Natural killer cell (primary cell): ENCODE measurements at regions not wholly inside any gene's neighbourhood (a gene's known extent, or its start where the extent isn't known, plus 50 kb on each side); places are given as distances from the start of the nearest gene placed in this dataset.
"Not testable (repeated sequence)": the region's sequence is repeated elsewhere in the genome, so short reads cannot be mapped to it uniquely, and the experiment has no call there.

Experiments
- ATAC-seq, 3 donors: fragments of 150-1000 bp in 2 of 3; fragments of 200-7000 bp in 1 of 3; cut with Tn5 transposase; 1 replicate in 1 of 3; 2 replicates in 2 of 3; pipeline ENCODE4 v1.10.0; 2021; ENCODE audit warnings: mild to moderate bottlenecking in 2 of 3, moderate library complexity in 2 of 3
- DNase-seq, 2 donors: peaks; one replicate each; pipeline versions ENCODE4 v3.0.0 to v3.0.0-alpha.2; 2013 to 2021; ENCODE audit warnings: mixed read lengths in 1 of 2
- H3K27ac ChIP-seq: one replicate; pipeline ENCODE4 v1.5.1; 2013; ENCODE audit warnings: mild to moderate bottlenecking, low read length
- H3K27me3 ChIP-seq: one replicate; pipeline ENCODE4 v1.6.1; 2013; ENCODE audit warnings: low read length; ENCODE audit not compliant: control insufficient read depth, insufficient read depth
- H3K36me3 ChIP-seq: one replicate; pipeline ENCODE4 v1.6.1; 2013; ENCODE audit warnings: low read length; ENCODE audit not compliant: control insufficient read depth, insufficient read depth
- H3K4me1 ChIP-seq: one replicate; pipeline ENCODE4 v1.6.1; 2013; ENCODE audit warnings: low read length; ENCODE audit not compliant: control insufficient read depth, insufficient read depth
- H3K4me3 ChIP-seq: one replicate; pipeline ENCODE4 v1.5.1; 2013; ENCODE audit warnings: low read length
- H3K9me3 ChIP-seq: one replicate; pipeline ENCODE4 v1.6.1; 2013; ENCODE audit warnings: low read length; ENCODE audit not compliant: control insufficient read depth, insufficient read depth
- H3K27ac Mint-ChIP-seq, 2 donors: one replicate each; pipeline ENCODE4 v1.8.0; 2022; ENCODE audit warnings: mild to moderate bottlenecking in 2 of 2, mixed read lengths in 2 of 2, moderate library complexity in 1 of 2
- H3K27me3 Mint-ChIP-seq, 2 donors: one replicate each; pipeline ENCODE4 v1.8.0; 2022; ENCODE audit warnings: low read depth in 2 of 2, mixed read lengths in 2 of 2
- H3K36me3 Mint-ChIP-seq: one replicate; pipeline ENCODE4 v1.8.0; 2022; ENCODE audit warnings: mixed read lengths
- H3K4me1 Mint-ChIP-seq, 2 donors: one replicate each; pipeline ENCODE4 v1.8.0; 2022; ENCODE audit warnings: mixed read lengths in 2 of 2
- H3K4me3 Mint-ChIP-seq: one replicate; pipeline ENCODE4 v1.8.0; 2022; ENCODE audit warnings: mild to moderate bottlenecking, moderate library complexity, mixed read lengths
- H3K9me3 Mint-ChIP-seq, 2 donors: one replicate each; pipeline ENCODE4 v1.8.0; 2022; ENCODE audit warnings: mixed read lengths in 2 of 2
- WGBS: methylation state at CpG from one replicate; pipeline ENCODE4 v1.1.7; 2013; ENCODE audit warnings: missing lambda C conversion rate; ENCODE audit not compliant: insufficient coverage; 5-methylcytosine and 5-hydroxymethylcytosine counted together
- intact Hi-C: fragments of 100-400 bp; cut with micrococcal nuclease; formaldehyde crosslinking; loops from one replicate; pipeline ENCODE4 v1.14.2; 2022
- TF ChIP-seq, protein P1 (sequence below): fragments of 200-600 bp; IDR thresholded peaks from one replicate; pipeline ENCODE4 v1.8.0; 2022; ENCODE audit warnings: antibody characterized with exemption

DNA sequence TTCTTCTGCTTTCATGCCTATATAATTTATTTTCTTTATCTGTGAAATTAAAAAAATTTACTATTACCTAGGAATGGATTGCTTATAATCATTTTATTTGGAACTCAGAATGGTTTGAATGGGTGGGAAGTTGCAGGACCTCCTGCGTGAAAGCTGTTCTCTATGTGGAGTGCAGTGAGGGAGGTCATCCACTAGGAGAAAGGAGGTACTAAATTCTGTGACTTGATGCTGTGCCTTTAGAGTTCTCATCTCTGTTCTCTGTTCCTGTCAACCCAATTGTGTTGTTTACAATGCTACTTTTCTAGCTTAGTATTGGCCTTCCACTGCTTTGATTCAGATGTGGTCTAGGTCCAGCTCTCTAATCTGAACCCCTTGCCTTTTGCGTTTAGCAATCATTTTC is 65.0 kb upstream of the HIVEP1 start:
- no peaks in the 10 kb centered on the region for H3K36me3 ChIP-seq
- Mint-ChIP-seq H3K27ac (no peak overlapping the region), H3K36me3 (no peaks in the 10 kb centered on the region), H3K9me3 (no peaks in the 10 kb centered on the region), H3K4me1 (peaks cover 0 to 5% of the 10 kb centered on the region in 2 donors), H3K27me3 (peaks cover 5 to 7% of the 10 kb centered on the region in 2 donors), H3K4me3 (no peak overlapping the region)
- H3K4me1 ChIP-seq, result no peaks in the 10 kb centered on the region
- no peak overlapping the region for H3K27ac ChIP-seq
- DNase-seq (peak in 1 of 2 donors; percentile 35), ATAC-seq (peak in 2 of 3 donors; percentile 52 to 65)
- no peaks in the 10 kb centered on the region for H3K27me3 ChIP-seq
- WGBS, result 93% methylated on average over 2 of the region's 2 CpGs
- TF ChIP-seq, protein P1, sequence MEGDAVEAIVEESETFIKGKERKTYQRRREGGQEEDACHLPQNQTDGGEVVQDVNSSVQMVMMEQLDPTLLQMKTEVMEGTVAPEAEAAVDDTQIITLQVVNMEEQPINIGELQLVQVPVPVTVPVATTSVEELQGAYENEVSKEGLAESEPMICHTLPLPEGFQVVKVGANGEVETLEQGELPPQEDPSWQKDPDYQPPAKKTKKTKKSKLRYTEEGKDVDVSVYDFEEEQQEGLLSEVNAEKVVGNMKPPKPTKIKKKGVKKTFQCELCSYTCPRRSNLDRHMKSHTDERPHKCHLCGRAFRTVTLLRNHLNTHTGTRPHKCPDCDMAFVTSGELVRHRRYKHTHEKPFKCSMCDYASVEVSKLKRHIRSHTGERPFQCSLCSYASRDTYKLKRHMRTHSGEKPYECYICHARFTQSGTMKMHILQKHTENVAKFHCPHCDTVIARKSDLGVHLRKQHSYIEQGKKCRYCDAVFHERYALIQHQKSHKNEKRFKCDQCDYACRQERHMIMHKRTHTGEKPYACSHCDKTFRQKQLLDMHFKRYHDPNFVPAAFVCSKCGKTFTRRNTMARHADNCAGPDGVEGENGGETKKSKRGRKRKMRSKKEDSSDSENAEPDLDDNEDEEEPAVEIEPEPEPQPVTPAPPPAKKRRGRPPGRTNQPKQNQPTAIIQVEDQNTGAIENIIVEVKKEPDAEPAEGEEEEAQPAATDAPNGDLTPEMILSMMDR, result no peak
- no peak overlapping the region for H3K4me3 ChIP-seq
- no peaks in the 10 kb centered on the region for H3K9me3 ChIP-seq
- intact Hi-C loops, result no loop called here

DNA sequence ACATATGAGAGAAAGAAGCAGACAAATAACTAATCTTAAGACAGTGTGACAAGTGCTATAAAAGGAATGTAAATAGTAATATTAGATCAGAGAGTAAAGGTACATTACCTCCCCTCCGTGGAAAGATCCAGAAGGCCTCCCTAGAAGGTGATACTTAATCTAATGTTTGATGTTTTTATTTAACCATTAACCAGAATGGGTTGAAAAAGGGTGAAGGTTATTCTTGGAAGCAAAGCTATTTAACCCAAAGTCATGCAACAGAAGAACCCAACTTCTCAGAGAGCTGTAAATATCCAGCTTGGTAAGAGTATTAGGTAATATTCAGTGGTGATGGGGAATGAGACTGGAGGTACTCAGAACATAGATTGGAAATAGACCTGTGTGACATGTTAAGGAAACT is 68.0 kb upstream of the HIVEP1 start:
- 100% methylated on average over 1 of the region's 1 CpG for WGBS
- H3K9me3 Mint-ChIP-seq, result no peaks in the 10 kb centered on the region
- no peaks in the 10 kb centered on the region for H3K27me3 ChIP-seq
- no peak overlapping the region for H3K4me3 ChIP-seq
- no peaks in the 10 kb centered on the region for H3K36me3 ChIP-seq
- intact Hi-C loops, result no loop called here
- no peak for DNase-seq
- TF ChIP-seq, protein P1, result no peak
- no peak overlapping the region for H3K4me3 Mint-ChIP-seq
- H3K36me3 Mint-ChIP-seq, result no peaks in the 10 kb centered on the region
- H3K27me3 Mint-ChIP-seq, result peaks cover 6 to 10% of the 10 kb centered on the region in 2 donors
- no peak overlapping the region for H3K27ac Mint-ChIP-seq
- H3K4me1 Mint-ChIP-seq, result peaks cover 0 to 5% of the 10 kb centered on the region in 2 donors
- no peak for ATAC-seq
- no peak overlapping the region for H3K27ac ChIP-seq
- H3K4me1 ChIP-seq, result no peaks in the 10 kb centered on the region
- H3K9me3 ChIP-seq, result no peaks in the 10 kb centered on the region

DNA sequence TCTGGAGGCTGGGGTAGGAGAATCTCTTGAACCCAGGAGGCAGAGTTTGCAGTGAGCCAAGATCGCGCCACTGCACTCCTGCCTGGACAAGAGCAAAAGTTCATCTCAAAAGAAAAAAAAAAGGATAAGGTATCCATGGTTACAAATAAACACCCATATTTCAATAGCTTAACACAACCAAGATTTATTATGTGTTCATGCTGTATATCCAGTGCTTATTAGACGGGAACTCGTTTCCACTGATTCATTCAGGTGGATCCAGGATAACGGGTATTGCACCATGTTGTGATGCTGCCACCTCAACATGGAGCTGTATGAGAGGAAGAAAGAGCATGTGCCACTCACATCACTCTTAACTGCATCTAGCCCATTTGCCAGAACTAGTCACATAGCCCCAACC is 69.1 kb upstream of the HIVEP1 start:
- WGBS, result 98% methylated on average over 5 of the region's 5 CpGs
- no peak for ATAC-seq
- H3K9me3 Mint-ChIP-seq, result no peaks in the 10 kb centered on the region
- no peaks in the 10 kb centered on the region for H3K36me3 ChIP-seq
- DNase-seq, result no peak
- H3K27ac ChIP-seq, result no peak overlapping the region
- no peaks in the 10 kb centered on the region for H3K9me3 ChIP-seq
- H3K4me1 ChIP-seq, result no peaks in the 10 kb centered on the region
- TF ChIP-seq, protein P1, result no peak
- H3K27me3 ChIP-seq, result no peaks in the 10 kb centered on the region
- no peak overlapping the region for H3K4me3 ChIP-seq
- H3K27ac Mint-ChIP-seq, result no peak overlapping the region
- no peak overlapping the region for H3K4me3 Mint-ChIP-seq
- intact Hi-C loops, result no loop called here
- H3K36me3 Mint-ChIP-seq, result no peaks in the 10 kb centered on the region
- peaks cover 0 to 4% of the 10 kb centered on the region in 2 donors for H3K4me1 Mint-ChIP-seq
- peaks cover 6 to 14% of the 10 kb centered on the region in 2 donors for H3K27me3 Mint-ChIP-seq

DNA sequence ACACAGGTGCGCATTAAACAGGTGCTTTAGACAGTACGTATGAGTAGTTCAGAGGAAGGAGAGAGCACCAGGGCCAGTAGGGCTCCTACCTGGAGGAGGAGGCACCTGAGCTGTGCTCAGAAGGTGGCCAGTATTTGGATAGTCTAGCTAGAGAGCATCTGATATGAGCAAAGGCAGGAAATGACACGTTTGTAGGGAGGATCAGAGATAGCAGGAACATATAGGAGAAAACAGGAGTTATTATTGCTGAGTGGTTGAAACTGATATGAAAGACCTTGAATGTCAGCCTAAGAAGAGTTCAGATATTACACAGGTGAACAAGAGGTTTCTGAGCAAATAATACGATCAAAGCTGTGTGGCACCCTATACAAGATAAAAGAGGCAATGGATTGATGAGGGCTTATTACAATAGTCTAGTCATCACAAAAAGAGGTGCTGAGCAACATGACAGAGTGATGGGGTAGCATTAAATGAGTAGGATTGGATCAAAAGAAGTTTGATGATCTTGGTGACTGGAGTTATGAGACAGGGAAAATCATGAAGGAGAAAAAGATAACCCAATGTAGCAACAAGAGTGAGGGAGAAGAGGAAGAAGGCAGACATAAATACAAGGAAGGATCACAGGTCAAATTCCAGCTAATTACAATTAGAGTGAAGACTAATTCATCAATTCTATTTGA is 69.8 kb upstream of the HIVEP1 start:
- no peaks in the 10 kb centered on the region for H3K36me3 Mint-ChIP-seq
- H3K27ac ChIP-seq, result no peak overlapping the region
- no peaks in the 10 kb centered on the region for H3K27me3 ChIP-seq
- no peaks in the 10 kb centered on the region for H3K4me1 ChIP-seq
- no peaks in the 10 kb centered on the region for H3K36me3 ChIP-seq
- TF ChIP-seq, protein P1, result no peak
- no peaks in the 10 kb centered on the region for H3K9me3 ChIP-seq
- H3K9me3 Mint-ChIP-seq, result no peaks in the 10 kb centered on the region
- no peaks in the 10 kb centered on the region for H3K4me1 Mint-ChIP-seq
- H3K4me3 Mint-ChIP-seq, result no peak overlapping the region
- peaks cover 6 to 16% of the 10 kb centered on the region in 2 donors for H3K27me3 Mint-ChIP-seq
- H3K27ac Mint-ChIP-seq, result no peak overlapping the region
- ATAC-seq, result no peak
- H3K4me3 ChIP-seq, result no peak overlapping the region
- intact Hi-C loops, result no loop called here
- 86% methylated on average over 4 of the region's 4 CpGs for WGBS
- DNase-seq, result no peak

DNA sequence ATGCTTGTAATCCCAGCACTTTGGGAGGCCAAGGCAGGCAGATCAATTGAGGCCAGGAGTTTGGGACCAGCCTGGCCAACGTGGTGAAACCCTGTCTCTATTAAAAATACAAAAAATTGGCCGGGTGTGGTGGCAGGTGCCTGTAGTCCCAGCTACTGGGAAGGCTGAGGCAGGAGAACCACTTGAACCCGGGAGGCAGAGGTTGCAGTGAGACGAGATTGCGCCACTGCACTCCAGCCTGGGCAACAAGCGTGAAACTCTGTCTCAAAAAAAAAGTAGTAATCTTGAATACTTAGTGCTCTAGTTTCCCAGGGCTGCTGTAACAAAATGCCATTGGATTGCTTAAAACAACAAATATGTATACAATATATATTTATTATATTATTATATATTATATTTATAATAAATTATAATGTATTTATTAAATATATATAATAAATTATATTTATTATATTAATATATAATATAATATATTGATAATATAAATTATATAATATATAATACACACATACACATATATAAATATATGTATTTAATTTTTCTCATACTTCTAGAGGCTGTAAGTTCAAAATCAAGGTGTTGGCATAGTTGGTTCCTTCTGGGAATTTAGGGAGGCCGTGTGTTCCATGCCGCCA is 71.5 kb upstream of the HIVEP1 start:
- H3K36me3 Mint-ChIP-seq, result not testable (repeated sequence)

More for the DNA sequence above, 71.5 kb upstream of the HIVEP1 start:
- H3K4me1 Mint-ChIP-seq, H3K4me3 Mint-ChIP-seq, H3K9me3 Mint-ChIP-seq, H3K9me3 ChIP-seq, H3K4me3 ChIP-seq, H3K4me1 ChIP-seq, ATAC-seq, H3K27ac ChIP-seq, intact Hi-C loops, H3K36me3 ChIP-seq, H3K27ac Mint-ChIP-seq, DNase-seq, H3K27me3 ChIP-seq: not testable (repeated sequence)
- H3K27me3 Mint-ChIP-seq, result peaks cover 8 to 16% of the 10 kb centered on the region in 2 donors
- WGBS, result 91% methylated on average over 8 of the region's 8 CpGs
